Gastroesophageal sphincter (tissue), 4 donors: ENCODE measurements at regions not wholly inside any gene's neighbourhood (a gene's known extent, or its start where the extent isn't known, plus 50 kb on each side); places are given as distances from the start of the nearest gene placed in this dataset.
A peak's percentile ranks its signal among the peaks of the same experiment; 100 is the strongest.

Experiments used
- ATAC-seq: fragments of 150-250 bp; one replicate; pipeline ENCODE4 v1.9.1; 2016; ENCODE audit warnings: mild to moderate bottlenecking, moderate library complexity
- H3K27ac ChIP-seq, 4 donors: fragments of 200-600 bp; sonication (generic) in 3 of 4; 1 replicate in 3 of 4; 2 replicates in 1 of 4; pipeline ENCODE4 v1.5.1; 2016 to 2019
- H3K27me3 ChIP-seq: fragments of 200-600 bp; sonication (generic); one replicate; pipeline ENCODE4 v1.5.1; 2019
- H3K36me3 ChIP-seq, 2 donors: fragments of 200-600 bp; sonication (generic); one replicate each; pipeline ENCODE4 v1.5.1; 2019; ENCODE audit warnings: control low read depth in 1 of 2
- H3K4me1 ChIP-seq, 3 donors: fragments of 200-600 bp; sonication (generic); 1 replicate in 2 of 3; 2 replicates in 1 of 3; pipeline ENCODE4 v1.5.1; 2016 to 2019; ENCODE audit warnings: control low read depth in 2 of 3
- H3K4me3 ChIP-seq, 2 donors: fragments of 200-600 bp; sonication (generic); one replicate each; pipeline ENCODE4 v1.5.1; 2019; ENCODE audit warnings: mild to moderate bottlenecking in 1 of 2, moderate library complexity in 1 of 2
- H3K9me3 ChIP-seq, 3 donors: fragments of 200-600 bp; sonication (generic); one replicate each; pipeline ENCODE4 v1.5.1; 2017 to 2019; ENCODE audit warnings: control low read depth in 2 of 3
- EP300 ChIP-seq: sonication (generic); formaldehyde crosslinking; IDR thresholded peaks from one replicate; pipeline ENCODE4 v1.6.1; 2017; ENCODE audit warnings: antibody characterized with exemption, mild to moderate bottlenecking
- POLR2A ChIP-seq, 2 donors: fragments of 450-650 bp; IDR thresholded peaks; one replicate each; pipeline ENCODE4 v1.6.1; 2017; ENCODE audit warnings: antibody characterized with exemption in 2 of 2, mild to moderate bottlenecking in 2 of 2, moderate library complexity in 1 of 2
- POLR2AphosphoS5 ChIP-seq: sonication (generic); formaldehyde crosslinking; IDR thresholded peaks from one replicate; pipeline ENCODE4 v1.6.1; 2017; ENCODE audit warnings: antibody characterized with exemption
- WGBS, 2 donors: methylation state at CpG; one replicate each; pipeline ENCODE4 v1.1.5; 2018; ENCODE audit warnings: low coverage in 1 of 2; 5-methylcytosine and 5-hydroxymethylcytosine counted together
- TF ChIP-seq, protein P1 (sequence below), 4 experiments: fragments of 200-600 bp in 2 of 4; fragments of 450-650 bp in 2 of 4; sonication (generic) in 1 of 4; IDR thresholded peaks; one replicate each; pipeline ENCODE4 v1.5.1; 2017 to 2019; ENCODE audit warnings: antibody characterized with exemption in 4 of 4, mild to moderate bottlenecking in 2 of 4, moderate library complexity in 2 of 4

DNA sequence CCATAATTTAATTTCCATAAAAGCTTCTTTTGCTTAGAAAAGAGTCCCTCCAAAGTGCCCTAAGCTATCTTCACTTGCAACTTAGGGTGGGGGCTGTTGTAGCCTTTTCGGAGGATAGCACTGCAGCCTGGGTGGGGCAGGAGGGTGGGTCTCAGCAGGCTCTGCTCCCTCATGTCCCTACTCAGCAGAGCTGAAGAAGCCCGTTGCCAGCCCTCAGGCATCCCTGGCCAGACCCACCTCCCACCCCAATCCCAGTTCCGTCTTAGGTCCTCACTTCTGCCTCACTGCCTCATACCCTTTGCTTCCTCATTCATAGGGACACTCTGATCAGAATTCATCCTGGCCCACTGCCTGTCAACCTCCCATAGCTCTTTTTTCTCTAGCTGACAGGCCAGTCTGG, 99.8 kb upstream of the ZMIZ1 start:
- H3K27me3 ChIP-seq, result no peaks in the 10 kb centered on the region
- H3K9me3 ChIP-seq, result no peaks in the 10 kb centered on the region
- H3K36me3 ChIP-seq, result no peaks in the 10 kb centered on the region
- H3K4me3 ChIP-seq, result no peak overlapping the region
- ATAC-seq, result no peak
- 74 to 77% methylated on average over 3 of the region's 3 CpGs for WGBS, 2 donors
- H3K27ac ChIP-seq, result peak overlapping the region in 3 of 4 donors; percentile 49 to 59 (median 50)
- peaks cover 5 to 66% (median 16%) of the 10 kb centered on the region in 3 donors for H3K4me1 ChIP-seq
- TF ChIP-seq POLR2A (IDR thresholded peaks at IDR 0.05) (no peak), EP300 (no peak), POLR2AphosphoS5 (no peak)
- TF ChIP-seq, protein P1, sequence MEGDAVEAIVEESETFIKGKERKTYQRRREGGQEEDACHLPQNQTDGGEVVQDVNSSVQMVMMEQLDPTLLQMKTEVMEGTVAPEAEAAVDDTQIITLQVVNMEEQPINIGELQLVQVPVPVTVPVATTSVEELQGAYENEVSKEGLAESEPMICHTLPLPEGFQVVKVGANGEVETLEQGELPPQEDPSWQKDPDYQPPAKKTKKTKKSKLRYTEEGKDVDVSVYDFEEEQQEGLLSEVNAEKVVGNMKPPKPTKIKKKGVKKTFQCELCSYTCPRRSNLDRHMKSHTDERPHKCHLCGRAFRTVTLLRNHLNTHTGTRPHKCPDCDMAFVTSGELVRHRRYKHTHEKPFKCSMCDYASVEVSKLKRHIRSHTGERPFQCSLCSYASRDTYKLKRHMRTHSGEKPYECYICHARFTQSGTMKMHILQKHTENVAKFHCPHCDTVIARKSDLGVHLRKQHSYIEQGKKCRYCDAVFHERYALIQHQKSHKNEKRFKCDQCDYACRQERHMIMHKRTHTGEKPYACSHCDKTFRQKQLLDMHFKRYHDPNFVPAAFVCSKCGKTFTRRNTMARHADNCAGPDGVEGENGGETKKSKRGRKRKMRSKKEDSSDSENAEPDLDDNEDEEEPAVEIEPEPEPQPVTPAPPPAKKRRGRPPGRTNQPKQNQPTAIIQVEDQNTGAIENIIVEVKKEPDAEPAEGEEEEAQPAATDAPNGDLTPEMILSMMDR (IDR thresholded peaks at IDR 0.05), result no peak

DNA sequence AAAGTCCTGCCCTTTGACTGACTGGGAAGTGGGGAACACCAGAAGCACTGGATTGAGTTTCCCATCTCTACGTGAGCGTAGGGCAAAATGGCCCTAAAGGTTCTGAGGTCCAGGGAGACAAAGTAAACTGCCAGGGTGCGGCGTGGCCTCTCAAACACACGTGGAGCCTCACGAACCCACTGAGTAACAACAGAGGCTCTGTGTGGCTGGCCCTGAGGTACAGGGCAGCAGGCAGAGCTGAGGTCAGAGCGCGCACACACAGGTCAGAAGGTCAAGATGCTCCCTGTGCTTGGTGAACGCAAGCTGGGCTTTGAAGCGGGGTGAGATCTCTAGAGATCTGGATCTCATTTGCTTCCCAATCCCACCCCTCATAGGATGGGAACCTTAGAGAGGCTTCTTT, 99.0 kb upstream of the ZMIZ1 start:
- ATAC-seq, result no peak
- peaks cover 5 to 69% (median 19%) of the 10 kb centered on the region in 3 donors for H3K4me1 ChIP-seq
- H3K9me3 ChIP-seq, result no peaks in the 10 kb centered on the region
- 92% methylated on average over 8 of the region's 10 CpGs; no CpG with 5 or more reads in 1 of the 2 donors for WGBS, 2 donors
- TF ChIP-seq EP300, result no peak
- no peak for TF ChIP-seq POLR2A (IDR thresholded peaks at IDR 0.05)
- TF ChIP-seq POLR2AphosphoS5, result no peak
- TF ChIP-seq, protein P1 (IDR thresholded peaks at IDR 0.05), result no peak
- H3K27me3 ChIP-seq, result no peaks in the 10 kb centered on the region
- no peaks in the 10 kb centered on the region for H3K36me3 ChIP-seq
- peak overlapping the region in 3 of 4 donors; percentile 49 to 59 (median 50) for H3K27ac ChIP-seq
- H3K4me3 ChIP-seq, result no peak overlapping the region

DNA sequence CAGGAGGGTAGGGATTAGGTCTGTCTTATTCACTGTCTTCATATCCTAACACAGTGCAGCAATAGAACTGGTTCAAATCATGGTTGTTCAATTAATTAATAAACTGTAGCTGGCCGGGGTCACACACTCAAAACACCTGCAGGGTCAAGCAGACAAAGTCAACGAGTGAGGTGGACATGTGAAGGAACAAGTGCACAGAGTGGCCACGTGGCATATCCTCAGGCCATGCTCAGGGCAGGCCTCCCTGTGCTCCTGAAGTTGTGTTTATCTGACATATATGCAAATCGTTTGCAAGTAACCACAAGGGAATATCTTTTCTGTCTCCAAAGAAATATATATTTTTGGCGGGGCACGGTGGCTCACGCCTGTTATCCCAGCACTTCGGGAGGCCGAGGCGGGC, 98.5 kb upstream of the ZMIZ1 start:
- Histone ChIP-seq H3K27me3 (no peaks in the 10 kb centered on the region), H3K4me1 (peaks cover 5 to 69% (median 23%) of the 10 kb centered on the region in 3 donors), H3K36me3 (no peaks in the 10 kb centered on the region), H3K27ac (peak overlapping the region in 1 of 4 donors; percentile 59), H3K9me3 (no peaks in the 10 kb centered on the region), H3K4me3 (no peak overlapping the region)
- 82 to 95% methylated on average over 6 to 7 of the region's 10 CpGs for WGBS, 2 donors
- TF ChIP-seq, protein P1 (IDR thresholded peaks at IDR 0.05), result no peak
- TF ChIP-seq POLR2AphosphoS5 (no peak), EP300 (no peak), POLR2A (IDR thresholded peaks at IDR 0.05) (no peak)
- ATAC-seq, result no peak

DNA sequence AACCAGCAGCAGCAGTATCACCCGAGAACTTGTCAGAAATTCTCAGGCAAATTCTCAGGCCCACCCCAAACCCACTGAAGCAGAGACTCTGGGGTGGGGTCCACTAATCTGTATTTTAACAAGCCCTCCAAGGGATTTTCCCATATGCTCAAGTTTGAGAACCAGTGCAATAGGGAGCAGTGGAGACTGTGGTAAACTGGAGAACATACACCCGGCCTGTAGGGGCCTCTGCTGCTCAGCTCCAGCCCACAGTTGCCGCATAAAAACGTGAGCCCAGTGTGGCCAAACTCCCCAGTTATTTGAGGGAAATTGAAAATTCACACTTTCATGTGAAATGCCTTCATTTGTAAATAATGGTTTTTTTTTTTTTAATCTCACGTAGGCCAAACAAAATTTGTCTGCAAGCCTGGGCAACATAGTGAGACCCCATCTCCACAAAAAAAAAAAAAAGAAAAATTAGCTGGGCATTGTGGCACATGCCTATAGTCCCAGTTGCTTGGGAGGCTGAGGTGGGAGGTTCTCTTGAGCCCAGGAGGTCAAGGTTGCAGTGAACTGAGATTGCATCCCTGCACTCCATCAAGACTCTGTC, 97.6 kb upstream of the ZMIZ1 start:
- peak overlapping the region in 2 of 4 donors; percentile 92 to 98 for H3K27ac ChIP-seq
- TF ChIP-seq POLR2AphosphoS5, result no peak
- TF ChIP-seq, protein P1 (IDR thresholded peaks at IDR 0.05), result no peak
- TF ChIP-seq EP300, result no peak
- TF ChIP-seq POLR2A (IDR thresholded peaks at IDR 0.05), result no peak
- peaks cover 5 to 60% (median 23%) of the 10 kb centered on the region in 3 donors for H3K4me1 ChIP-seq
- 91 to 93% methylated on average over 3 of the region's 5 CpGs for WGBS, 2 donors
- no peaks in the 10 kb centered on the region for H3K36me3 ChIP-seq
- ATAC-seq, result no peak
- H3K9me3 ChIP-seq, result no peaks in the 10 kb centered on the region
- H3K4me3 ChIP-seq, result no peak overlapping the region
- H3K27me3 ChIP-seq, result no peaks in the 10 kb centered on the region
